Neural cell (in vitro differentiated cells): ENCODE measurements at regions not wholly inside any gene's neighbourhood (a gene's known extent, or its start where the extent isn't known, plus 50 kb on each side); places are given as distances from the start of the nearest gene placed in this dataset.

Source experiments
- H2AFZ ChIP-seq: fragments of 200-600, 300-800 bp; sonication (generic), shearing (Covaris generic); 2 replicates; pipeline ENCODE4 v1.6.0; 2014; ENCODE audit warnings: low read depth, mild to moderate bottlenecking, antibody characterized with exemption, low read length, moderate library complexity
- H3F3A ChIP-seq: fragments of 200-600 bp; shearing (Covaris generic); 2 replicates; pipeline ENCODE4 v1.6.1; 2016; ENCODE audit warnings: mild to moderate bottlenecking, moderate library complexity, mixed read lengths, antibody characterized with exemption, low read length; ENCODE audit not compliant: insufficient read depth, poor library complexity, severe bottlenecking
- H3K27ac ChIP-seq: fragments of 200-600, 300-800 bp; sonication (generic), shearing (Covaris generic); 2 replicates; pipeline ENCODE4 v1.5.1; 2014; ENCODE audit warnings: mild to moderate bottlenecking, low read length, moderate library complexity
- H3K27me3 ChIP-seq: fragments of 300-800, 200-600 bp; sonication (generic), shearing (Covaris generic); 2 replicates; pipeline ENCODE4 v1.6.0; 2014; ENCODE audit warnings: mild to moderate bottlenecking, low read depth, low read length, moderate library complexity; ENCODE audit not compliant: insufficient read depth
- H3K36me3 ChIP-seq: fragments of 300-800, 200-600 bp; sonication (generic), shearing (Covaris generic); 2 replicates; pipeline ENCODE4 v1.5.1; 2014; ENCODE audit warnings: mild to moderate bottlenecking, antibody characterized with exemption, low read length, moderate library complexity; ENCODE audit not compliant: insufficient read depth
- H3K4me2 ChIP-seq: fragments of 300-800, 200-600 bp; sonication (generic), shearing (Covaris generic); 2 replicates; pipeline ENCODE4 v1.6.0; 2014; ENCODE audit warnings: mild to moderate bottlenecking, low read length
- H3K4me3 ChIP-seq: fragments of 300-800, 200-600 bp; sonication (generic), shearing (Covaris generic); 2 replicates; pipeline ENCODE4 v1.5.1; 2014; ENCODE audit warnings: mild to moderate bottlenecking, low read length, moderate library complexity
- H3K79me2 ChIP-seq: fragments of 200-600 bp; shearing (Covaris generic); replicated peaks from 2 replicates; pipeline ENCODE4 v1.6.0; 2014; ENCODE audit warnings: mild to moderate bottlenecking, low read length, moderate library complexity; ENCODE audit not compliant: insufficient read depth
- H3K9ac ChIP-seq: fragments of 300-800, 200-600 bp; sonication (generic), shearing (Covaris generic); 2 replicates; pipeline ENCODE4 v1.6.1; 2016; ENCODE audit warnings: mild to moderate bottlenecking, low read length, mixed read lengths
- H3K9me2 ChIP-seq: fragments of 200-600 bp; shearing (Covaris generic); 2 replicates; pipeline ENCODE4 v1.6.1; 2016; ENCODE audit warnings: mild to moderate bottlenecking, low read length, mixed read lengths; ENCODE audit not compliant: insufficient read depth
- H3K9me3 ChIP-seq: fragments of 200-600, 300-800 bp; sonication (generic), shearing (Covaris generic); 2 replicates; pipeline ENCODE4 v1.6.1; 2016; ENCODE audit warnings: mild to moderate bottlenecking, mixed run types, low read length, moderate library complexity, mixed read lengths
- H4K20me1 ChIP-seq: fragments of 200-600 bp; shearing (Covaris generic); 2 replicates; pipeline ENCODE4 v1.6.1; 2016; ENCODE audit warnings: mild to moderate bottlenecking, mixed run types; ENCODE audit not compliant: insufficient read depth
- CTCF ChIP-seq: fragments of 450-650 bp; IDR thresholded peaks from 2 replicates; pipeline ENCODE4 v1.5.1; 2014; ENCODE audit warnings: antibody characterized with exemption, mild to moderate bottlenecking, moderate library complexity; ENCODE audit not compliant: poor library complexity, severe bottlenecking
- EP300 ChIP-seq: fragments of 450-650 bp; conservative IDR thresholded peaks from 2 replicates; pipeline ENCODE4 v1.6.1; 2014; ENCODE audit warnings: antibody characterized with exemption, mild to moderate bottlenecking, moderate library complexity; ENCODE audit not compliant: poor library complexity, severe bottlenecking
- EZH2 ChIP-seq: fragments of 200-600, 300-800 bp; shearing (Covaris generic), sonication (generic); IDR thresholded peaks from 2 replicates; pipeline ENCODE4 v1.6.1; 2014; ENCODE audit warnings: antibody characterized with exemption, low read length, borderline replicate concordance, mild to moderate bottlenecking; ENCODE audit not compliant: insufficient read depth, poor library complexity, severe bottlenecking
- MXI1 ChIP-seq: fragments of 450-650 bp; conservative IDR thresholded peaks from 2 replicates; pipeline ENCODE4 v1.6.1; 2014; ENCODE audit warnings: antibody characterized with exemption, mild to moderate bottlenecking; ENCODE audit not compliant: poor library complexity, severe bottlenecking
- POLR2AphosphoS5 ChIP-seq: IDR thresholded peaks from 2 replicates; pipeline ENCODE4 v1.6.1; 2012
- RAD21 ChIP-seq: fragments of 450-650 bp; conservative IDR thresholded peaks from 2 replicates; pipeline ENCODE4 v1.6.1; 2014; ENCODE audit warnings: antibody characterized with exemption, mild to moderate bottlenecking, moderate library complexity
- REST ChIP-seq: IDR thresholded peaks from 2 replicates; pipeline ENCODE4 v1.6.1; 2012; ENCODE audit warnings: borderline replicate concordance
- SMC3 ChIP-seq: fragments of 450-650 bp; conservative IDR thresholded peaks from 2 replicates; pipeline ENCODE4 v1.6.1; 2014; ENCODE audit warnings: antibody characterized with exemption, mild to moderate bottlenecking, moderate library complexity; ENCODE audit not compliant: poor library complexity
- TAF1 ChIP-seq: IDR thresholded peaks from 2 replicates; pipeline ENCODE4 v1.6.1; 2012; ENCODE audit warnings: low read depth

GRCh38 chr16:51916814-51917213 lies 630.1 kb downstream of the TOX3 start:
- no peak overlapping the region for H3K4me2 ChIP-seq
- H3K79me2 ChIP-seq = no peaks in the 10 kb centered on the region
- no peak overlapping the region for H3K27ac ChIP-seq
- H2AFZ ChIP-seq = no peak overlapping the region
- H3K36me3 ChIP-seq = no peaks in the 10 kb centered on the region
- H3K9me3 ChIP-seq = no peaks in the 10 kb centered on the region
- no peak overlapping the region for H3K9ac ChIP-seq
- no peaks in the 10 kb centered on the region for H3K27me3 ChIP-seq
- H3K4me3 ChIP-seq = no peak overlapping the region
- H3K9me2 ChIP-seq = no peaks in the 10 kb centered on the region
- TF ChIP-seq SMC3 (no peak), CTCF (no peak), REST (no peak), EZH2 (no peak), EP300 (no peak), MXI1 (no peak), POLR2AphosphoS5 (no peak), TAF1 (no peak), RAD21 (no peak)
- H4K20me1 ChIP-seq = no peaks in the 10 kb centered on the region
- no peaks in the 10 kb centered on the region for H3F3A ChIP-seq

GRCh38 chr16:51916231-51916630 lies 630.7 kb downstream of the TOX3 start:
- no peaks in the 10 kb centered on the region for H3K79me2 ChIP-seq
- no peak for TF ChIP-seq RAD21
- no peak for TF ChIP-seq EZH2
- no peak for TF ChIP-seq SMC3
- TF ChIP-seq REST = no peak
- no peak for TF ChIP-seq MXI1
- TF ChIP-seq TAF1 = no peak
- no peak for TF ChIP-seq POLR2AphosphoS5
- no peak for TF ChIP-seq CTCF
- no peak for TF ChIP-seq EP300
- H3K9me3 ChIP-seq = no peaks in the 10 kb centered on the region
- no peaks in the 10 kb centered on the region for H3K36me3 ChIP-seq
- no peaks in the 10 kb centered on the region for H3K9me2 ChIP-seq
- no peaks in the 10 kb centered on the region for H4K20me1 ChIP-seq
- no peak overlapping the region for H2AFZ ChIP-seq
- H3K9ac ChIP-seq = no peak overlapping the region
- H3F3A ChIP-seq = no peaks in the 10 kb centered on the region
- no peak overlapping the region for H3K4me3 ChIP-seq
- H3K27ac ChIP-seq = no peak overlapping the region
- H3K27me3 ChIP-seq = no peaks in the 10 kb centered on the region
- no peak overlapping the region for H3K4me2 ChIP-seq
